ENCODE measurements at regions not wholly inside any gene's neighbourhood (a gene's known extent, or its start where the extent isn't known, plus 50 kb on each side); places are given as distances from the start of the nearest gene placed in this dataset.

- Histone ChIP-seq H4K20me1 (ENCODE audit: insufficient read depth, low read length, poor library complexity, severe bottlenecking) (no peaks in the 10 kb centered on the region), H3K9ac (ENCODE audit: low read depth, low read length, poor library complexity, severe bottlenecking) (no peak overlapping the region), H3K9me2 (replicated peaks; ENCODE audit: low read depth, low read length) (no peaks in the 10 kb centered on the region), H3K27me3 (ENCODE audit: insufficient read depth, low read length, poor library complexity, severe bottlenecking) (no peaks in the 10 kb centered on the region), H2AFZ (ENCODE audit: low read length) (no peak overlapping the region), H3K36me3 (ENCODE audit: insufficient read depth, low read length) (no peaks in the 10 kb centered on the region), H3F3A (ENCODE audit: low read depth) (no peaks in the 10 kb centered on the region), H3K79me2 (ENCODE audit: insufficient read depth, low read length) (no peaks in the 10 kb centered on the region), H3K4me3 (ENCODE audit: low read length, poor library complexity, severe bottlenecking) (no peak overlapping the region), H3K4me2 (ENCODE audit: low read depth, low read length, poor library complexity, severe bottlenecking) (no peak overlapping the region), H3K4me1 (ENCODE audit: insufficient read depth, low read length, poor library complexity, severe bottlenecking) (no peaks in the 10 kb centered on the region), H3K9me3 (ENCODE audit: insufficient read depth, low read depth, low read length) (no peaks in the 10 kb centered on the region)
- TF ChIP-seq EZH2phosphoT487 (IDR thresholded peaks at IDR 0.05; ENCODE audit: borderline replicate concordance) (no peak), CTCF (conservative IDR thresholded peaks at IDR 0.05; ENCODE audit: low read length) (no peak)
Measured at GRCh38 chr11:31977343-31977742, 113.5 kb upstream of the RCN1 start.

- Histone ChIP-seq H3K9me2 (replicated peaks; ENCODE audit: low read depth, low read length) (no peaks in the 10 kb centered on the region), H3K4me2 (ENCODE audit: low read depth, low read length, poor library complexity, severe bottlenecking) (no peak overlapping the region), H3K27me3 (ENCODE audit: insufficient read depth, low read length, poor library complexity, severe bottlenecking) (no peaks in the 10 kb centered on the region), H4K20me1 (ENCODE audit: insufficient read depth, low read length, poor library complexity, severe bottlenecking) (no peaks in the 10 kb centered on the region), H3K4me3 (ENCODE audit: low read length, poor library complexity, severe bottlenecking) (no peak overlapping the region), H3K9ac (ENCODE audit: low read depth, low read length, poor library complexity, severe bottlenecking) (no peak overlapping the region), H3K9me3 (ENCODE audit: insufficient read depth, low read depth, low read length) (no peaks in the 10 kb centered on the region), H3K36me3 (ENCODE audit: insufficient read depth, low read length) (no peaks in the 10 kb centered on the region), H3K4me1 (ENCODE audit: insufficient read depth, low read length, poor library complexity, severe bottlenecking) (no peaks in the 10 kb centered on the region), H2AFZ (ENCODE audit: low read length) (no peak overlapping the region), H3K79me2 (ENCODE audit: insufficient read depth, low read length) (no peaks in the 10 kb centered on the region), H3F3A (ENCODE audit: low read depth) (no peaks in the 10 kb centered on the region)
- TF ChIP-seq CTCF (conservative IDR thresholded peaks at IDR 0.05; ENCODE audit: low read length) (no peak), EZH2phosphoT487 (IDR thresholded peaks at IDR 0.05; ENCODE audit: borderline replicate concordance) (no peak)
Measured at GRCh38 chr11:31974366-31975136, 116.3 kb upstream of the RCN1 start.

- Histone ChIP-seq H3K9me3 (ENCODE audit: insufficient read depth, low read depth, low read length) (no peaks in the 10 kb centered on the region), H3K9me2 (replicated peaks; ENCODE audit: low read depth, low read length) (no peaks in the 10 kb centered on the region), H3K4me3 (ENCODE audit: low read length, poor library complexity, severe bottlenecking) (no peak overlapping the region), H3F3A (ENCODE audit: low read depth) (no peaks in the 10 kb centered on the region), H3K79me2 (ENCODE audit: insufficient read depth, low read length) (no peaks in the 10 kb centered on the region), H3K4me1 (ENCODE audit: insufficient read depth, low read length, poor library complexity, severe bottlenecking) (no peaks in the 10 kb centered on the region), H3K27me3 (ENCODE audit: insufficient read depth, low read length, poor library complexity, severe bottlenecking) (no peaks in the 10 kb centered on the region), H3K9ac (ENCODE audit: low read depth, low read length, poor library complexity, severe bottlenecking) (no peak overlapping the region), H3K4me2 (ENCODE audit: low read depth, low read length, poor library complexity, severe bottlenecking) (no peak overlapping the region), H3K36me3 (ENCODE audit: insufficient read depth, low read length) (no peaks in the 10 kb centered on the region), H4K20me1 (ENCODE audit: insufficient read depth, low read length, poor library complexity, severe bottlenecking) (no peaks in the 10 kb centered on the region), H2AFZ (ENCODE audit: low read length) (no peak overlapping the region)
- TF ChIP-seq EZH2phosphoT487 (IDR thresholded peaks at IDR 0.05; ENCODE audit: borderline replicate concordance) = no peak
- TF ChIP-seq CTCF (conservative IDR thresholded peaks at IDR 0.05; ENCODE audit: low read length) = no peak
Measured at GRCh38 chr11:31973172-31973571, 117.7 kb upstream of the RCN1 start.

Data from Loucy (cell line).